HG02642 (cell line): ENCODE measurements at regions not wholly inside any gene's neighbourhood (a gene's known extent, or its start where the extent isn't known, plus 50 kb on each side); places are given as distances from the start of the nearest gene placed in this dataset.
"Not testable (repeated sequence)": the region's sequence is repeated elsewhere in the genome, so short reads cannot be mapped to it uniquely, and the experiment has no call there.

Experiments used
- ATAC-seq: cut with Tn5 transposase; IDR thresholded peaks from one replicate; pipeline ENCODE4 v1.9.1; 2021; ENCODE audit warnings: mild to moderate bottlenecking; ENCODE audit not compliant: unreplicated experiment, poor library complexity

- no peak for ATAC-seq
These were observed 1226.8 kb upstream of the FLRT2 start for GRCh38 chr14:84303140-84303539.

- no peak for ATAC-seq
These were observed 1217.4 kb upstream of the FLRT2 start for GRCh38 chr14:84312551-84312950.

DNA sequence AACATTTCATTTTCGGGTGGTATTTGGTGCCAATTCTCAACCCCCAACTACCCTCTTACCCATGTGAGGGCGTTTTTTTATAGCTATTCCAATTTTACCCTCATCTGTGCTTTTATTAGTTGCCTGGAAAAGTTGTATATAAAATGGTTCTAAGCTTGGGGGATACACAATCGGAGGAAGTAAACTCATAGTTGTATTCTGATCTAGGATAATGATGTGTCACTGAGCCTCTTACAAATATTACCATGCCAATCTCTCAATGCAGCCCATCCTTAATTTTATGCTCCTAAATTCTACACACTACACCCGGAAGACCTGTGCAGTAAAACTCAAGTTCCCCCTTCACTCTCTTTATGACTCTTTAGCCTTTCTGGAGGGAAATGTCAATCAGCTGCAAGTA lies 1206.5 kb upstream of the FLRT2 start:
- ATAC-seq, result no peak

DNA sequence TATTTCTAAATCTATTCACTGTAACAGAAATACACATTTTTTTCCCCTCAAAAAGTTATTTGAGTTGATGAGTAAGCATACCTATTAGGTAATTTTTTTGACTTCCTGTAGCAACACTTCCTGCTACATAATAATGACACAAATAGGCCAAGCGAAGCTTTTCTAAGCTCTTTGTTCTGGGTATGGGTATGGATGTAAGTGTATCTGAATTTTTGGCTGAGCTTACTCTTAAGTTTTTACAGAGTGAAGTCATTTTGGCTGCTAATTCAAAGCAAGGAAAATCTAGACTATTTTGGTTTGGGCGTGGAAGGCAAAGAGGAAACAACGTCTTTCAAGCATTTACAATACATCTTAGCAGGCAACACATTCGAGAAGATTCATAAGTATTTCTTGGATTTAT lies 1206.0 kb upstream of the FLRT2 start:
- no peak for ATAC-seq

DNA sequence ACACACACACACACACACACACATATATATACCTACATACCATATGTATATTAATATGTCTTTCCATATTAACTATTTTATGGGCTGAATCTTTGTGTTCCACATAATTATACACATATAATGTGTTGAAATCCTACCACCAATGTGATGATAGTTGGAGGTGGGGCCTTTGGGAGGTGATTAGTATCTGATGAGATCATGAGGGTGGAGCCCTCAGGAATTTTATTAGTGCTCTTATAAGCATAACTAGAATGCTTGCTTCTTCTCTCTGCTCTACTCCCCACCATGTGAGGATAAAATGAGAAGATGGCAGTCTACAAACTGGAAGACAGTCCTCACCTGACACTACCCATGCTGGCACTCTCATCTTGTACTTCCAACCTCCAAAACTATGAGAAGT lies 1193.5 kb upstream of the FLRT2 start:
- ATAC-seq, result no peak

DNA sequence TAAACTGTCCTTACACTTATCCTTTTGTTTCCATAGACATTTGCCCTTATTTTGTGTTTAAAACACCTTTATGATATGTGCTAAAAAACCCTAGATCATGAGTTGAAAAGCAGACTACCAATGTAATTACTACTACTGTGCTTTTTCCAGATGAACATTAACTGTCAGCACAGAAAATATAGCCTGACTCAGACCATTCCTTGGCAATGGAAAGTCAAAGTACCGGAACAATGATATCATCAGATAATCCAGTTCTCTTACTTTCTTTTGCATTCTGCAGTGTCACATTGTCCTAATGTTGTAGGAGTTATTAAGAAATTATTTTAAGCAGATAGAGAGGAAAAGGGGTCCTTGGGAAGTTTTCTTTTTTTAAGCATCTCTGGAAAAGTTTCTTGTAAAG lies 1189.0 kb upstream of the FLRT2 start:
- no peak for ATAC-seq

DNA sequence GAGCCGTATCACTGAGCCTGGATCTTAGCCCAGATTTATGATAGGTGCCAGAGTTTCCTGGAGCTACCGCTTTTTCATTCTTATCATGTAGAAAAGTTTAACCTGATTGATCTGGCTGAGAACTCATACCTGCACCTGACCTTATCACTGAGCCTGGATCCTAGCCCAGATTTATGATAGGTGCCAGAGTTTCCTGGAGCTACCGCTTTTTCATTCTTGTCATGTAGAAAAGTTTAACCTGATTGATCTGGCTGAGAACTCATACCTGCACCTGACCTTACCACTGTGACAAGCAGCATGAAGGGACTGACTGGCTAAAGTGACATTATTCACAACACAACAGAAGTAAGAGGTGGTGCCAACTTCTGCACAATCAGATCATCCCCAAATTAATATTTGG lies 1188.1 kb upstream of the FLRT2 start:
- not testable (repeated sequence) for ATAC-seq

DNA sequence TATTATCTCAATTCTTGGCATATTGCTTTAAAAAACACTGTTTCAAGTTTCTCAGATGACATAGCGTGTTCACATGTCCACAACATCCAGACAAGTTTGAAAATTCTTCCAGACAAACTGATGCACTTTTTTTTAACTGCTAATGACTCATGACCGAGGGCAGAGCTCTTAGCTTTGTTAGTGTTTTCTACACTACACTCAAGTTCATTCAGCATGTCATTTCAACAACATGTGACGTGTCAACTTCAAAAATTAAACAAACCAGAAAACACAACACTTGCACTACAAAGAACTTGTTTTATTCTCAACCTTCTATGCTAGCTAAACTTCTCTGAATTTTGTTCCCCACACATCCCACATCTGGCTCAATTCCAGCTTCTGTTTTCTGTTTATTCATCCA lies 1186.3 kb upstream of the FLRT2 start:
- ATAC-seq, result no peak

DNA sequence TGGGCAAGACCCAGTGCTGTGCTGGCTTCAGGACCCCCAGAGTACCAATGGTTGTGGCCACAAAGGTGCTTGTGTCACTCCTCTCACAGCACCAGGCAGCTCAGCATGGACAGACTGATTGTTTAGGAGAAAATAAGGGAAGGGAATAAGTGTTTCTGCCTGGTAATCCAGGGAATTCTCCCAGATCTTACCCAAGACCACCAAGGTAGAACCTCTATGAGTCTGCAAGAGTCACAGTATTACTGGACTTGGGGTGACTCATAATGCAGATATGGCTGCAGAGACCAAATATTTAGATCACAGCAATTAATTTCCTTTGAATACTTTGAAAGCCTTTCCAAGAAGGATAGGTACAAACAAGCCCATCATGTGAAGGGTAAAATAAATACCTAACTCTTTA lies 1178.3 kb upstream of the FLRT2 start:
- no peak for ATAC-seq

DNA sequence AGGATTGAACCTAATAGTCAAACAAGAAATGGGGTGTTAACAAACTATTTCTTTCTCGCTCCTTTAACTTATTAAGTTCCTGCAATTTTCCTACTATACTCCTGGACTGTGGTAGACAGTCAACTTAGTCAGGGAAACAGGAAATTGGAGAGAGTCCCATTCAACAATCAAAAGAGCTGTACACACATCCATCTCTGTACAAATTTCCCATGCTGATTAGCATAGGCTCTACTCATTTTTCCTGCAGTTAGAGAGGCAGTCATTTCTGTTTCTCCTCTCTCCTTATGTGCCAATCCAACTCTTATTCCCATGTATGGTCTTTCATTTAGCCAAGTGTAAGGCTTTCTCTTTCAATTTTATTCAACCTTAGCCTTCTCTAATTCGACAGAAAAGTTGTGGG lies 1168.5 kb upstream of the FLRT2 start:
- no peak for ATAC-seq

DNA sequence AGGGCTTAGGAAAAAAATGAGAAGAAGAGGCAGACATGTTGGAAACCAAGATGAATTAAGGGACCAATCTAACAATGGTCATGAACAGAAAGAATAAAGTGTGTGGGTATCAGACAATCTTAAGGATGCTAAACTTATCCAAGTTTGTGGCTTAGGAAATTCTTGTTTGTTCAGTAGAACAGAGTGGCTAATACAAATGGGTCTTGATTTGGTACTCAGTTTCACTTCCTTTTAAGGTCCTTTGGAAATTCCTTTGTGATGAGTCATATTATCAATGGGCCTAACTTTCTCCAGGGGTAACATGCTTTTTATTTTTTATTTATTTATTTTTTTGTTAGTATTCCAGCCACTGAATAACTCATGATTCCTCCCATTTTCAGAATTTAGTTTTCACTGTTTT lies 1154.7 kb upstream of the FLRT2 start:
- no peak for ATAC-seq

DNA sequence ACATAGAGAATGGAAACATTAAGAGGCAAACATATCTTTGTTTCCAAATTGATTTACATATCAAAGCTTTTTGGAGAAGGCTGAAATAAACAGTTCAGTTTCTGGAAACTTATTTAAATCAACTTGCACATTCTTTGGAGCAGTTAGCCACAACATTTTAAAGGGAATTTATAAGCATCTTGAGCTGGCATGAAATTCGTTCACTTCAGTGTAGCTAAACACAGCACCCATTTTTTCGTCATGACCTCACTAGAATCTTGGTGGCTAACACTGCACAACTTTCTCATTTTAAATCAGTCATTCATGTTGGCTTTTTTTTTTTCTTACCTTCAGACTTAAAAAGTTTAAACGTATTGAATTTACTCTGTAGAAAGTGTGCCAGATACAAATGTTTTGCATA lies 1139.9 kb upstream of the FLRT2 start:
- no peak for ATAC-seq

GRCh38 chr14:84397631-84398030 lies 1132.3 kb upstream of the FLRT2 start:
- no peak for ATAC-seq

DNA sequence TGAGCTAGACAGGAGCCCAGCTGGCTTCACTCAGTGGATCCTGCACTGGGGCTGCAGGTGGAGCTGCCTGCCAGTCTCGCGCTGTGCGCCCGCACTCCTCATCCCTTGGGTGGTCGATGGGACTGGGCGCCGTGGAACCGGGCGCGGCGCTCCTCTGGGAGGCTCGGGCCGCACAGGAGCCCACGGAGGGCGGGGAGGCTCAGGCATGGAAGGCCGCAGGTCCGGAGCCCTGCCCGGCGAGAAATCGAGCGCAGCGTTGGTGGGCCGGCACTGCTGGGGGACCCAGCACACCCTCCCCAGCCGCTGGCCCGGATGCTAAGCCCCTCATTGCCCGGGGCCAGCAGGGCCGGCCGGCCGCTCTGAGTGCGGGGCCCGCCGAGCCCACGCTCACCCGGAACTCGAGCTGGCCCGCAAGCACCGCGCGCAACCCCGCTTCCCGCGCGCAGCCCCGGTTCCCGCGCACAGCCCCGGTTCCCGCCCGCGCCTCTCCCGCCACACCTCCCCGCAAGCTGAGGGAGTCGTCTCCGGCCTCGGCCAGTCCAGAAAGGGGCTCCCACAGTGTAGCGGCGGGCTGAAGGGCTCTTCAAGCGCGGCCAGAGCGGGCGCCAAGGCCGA lies 1130.5 kb upstream of the FLRT2 start:
- no peak for ATAC-seq

DNA sequence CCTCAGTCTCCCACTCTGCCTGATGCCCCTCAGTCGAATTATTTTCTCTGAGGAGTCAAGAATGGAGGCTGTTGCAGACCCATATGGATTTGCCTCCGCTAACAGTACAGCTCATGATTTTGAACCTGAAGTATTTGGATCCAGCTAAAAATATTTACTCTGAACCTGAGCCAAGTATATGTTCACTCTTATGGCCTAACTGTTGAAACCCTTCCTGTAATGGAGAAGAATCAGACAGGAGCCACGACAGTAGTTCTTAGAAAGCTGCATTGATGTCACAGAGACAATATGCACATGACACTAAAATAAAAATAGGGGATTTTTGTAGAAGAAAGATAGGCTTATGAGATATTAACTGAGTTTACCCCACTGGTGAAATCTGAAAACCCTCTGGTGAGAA lies 1128.3 kb upstream of the FLRT2 start:
- no peak for ATAC-seq

GRCh38 chr14:84403585-84403984 lies 1126.4 kb upstream of the FLRT2 start:
- no peak for ATAC-seq

GRCh38 chr14:84404246-84404645 lies 1125.7 kb upstream of the FLRT2 start:
- no peak for ATAC-seq

DNA sequence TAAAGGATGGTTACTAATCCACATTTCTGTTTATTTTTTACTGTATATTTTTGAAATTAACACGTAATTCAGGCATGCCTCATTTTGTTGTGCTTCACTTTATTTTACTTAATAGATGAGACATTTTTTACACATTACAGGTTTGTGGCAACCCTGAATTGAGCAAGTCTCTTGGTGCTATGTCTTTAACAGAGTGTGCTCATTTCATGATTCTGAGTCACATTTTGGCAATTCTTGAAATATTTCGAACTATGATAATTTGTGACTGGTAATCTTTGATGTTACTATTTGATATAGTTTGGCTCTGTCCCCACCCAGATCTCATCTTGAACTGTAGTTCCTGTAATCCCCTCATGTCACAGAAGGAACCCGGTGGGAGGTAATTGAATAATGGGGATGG lies 1120.5 kb upstream of the FLRT2 start:
- no peak for ATAC-seq

GRCh38 chr14:84410344-84410743 lies 1119.6 kb upstream of the FLRT2 start:
- ATAC-seq, result no peak

DNA sequence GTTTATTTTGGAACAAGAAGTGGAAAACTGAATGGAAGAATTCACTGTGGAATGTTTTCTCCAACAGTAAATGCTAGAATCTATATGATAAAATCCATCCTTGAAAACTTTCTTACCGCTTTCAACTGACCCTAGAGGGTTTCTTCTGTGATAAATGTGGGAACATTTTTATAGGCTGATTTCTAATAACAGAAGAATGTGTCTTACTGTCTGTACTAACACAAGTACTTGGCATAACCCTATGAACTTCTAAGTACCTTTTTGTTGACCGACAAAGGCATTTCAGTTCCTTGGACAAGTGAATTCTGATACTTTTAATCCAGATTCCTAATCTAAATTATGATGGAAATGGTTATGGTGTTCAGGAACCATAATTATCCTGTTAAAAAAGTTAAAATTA lies 1109.7 kb upstream of the FLRT2 start:
- ATAC-seq, result no peak

DNA sequence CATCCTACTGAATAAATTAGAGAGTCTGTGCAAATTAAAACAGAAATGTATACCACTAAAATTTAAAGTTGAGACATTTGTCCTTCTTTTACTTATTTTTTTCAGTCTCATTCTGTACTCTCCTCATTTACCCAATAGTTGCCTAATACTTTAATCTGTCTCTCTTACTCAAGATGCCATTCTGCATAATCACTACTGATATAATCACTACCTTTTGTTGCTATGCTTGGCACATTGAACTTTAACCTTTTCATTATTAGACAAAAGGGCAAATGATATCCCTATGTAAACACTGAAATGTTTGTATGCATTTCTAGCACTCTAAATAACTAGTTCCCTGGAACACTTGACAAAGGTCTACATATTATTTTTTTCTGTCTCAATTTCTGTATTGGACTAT lies 1108.3 kb upstream of the FLRT2 start:
- ATAC-seq, result no peak

DNA sequence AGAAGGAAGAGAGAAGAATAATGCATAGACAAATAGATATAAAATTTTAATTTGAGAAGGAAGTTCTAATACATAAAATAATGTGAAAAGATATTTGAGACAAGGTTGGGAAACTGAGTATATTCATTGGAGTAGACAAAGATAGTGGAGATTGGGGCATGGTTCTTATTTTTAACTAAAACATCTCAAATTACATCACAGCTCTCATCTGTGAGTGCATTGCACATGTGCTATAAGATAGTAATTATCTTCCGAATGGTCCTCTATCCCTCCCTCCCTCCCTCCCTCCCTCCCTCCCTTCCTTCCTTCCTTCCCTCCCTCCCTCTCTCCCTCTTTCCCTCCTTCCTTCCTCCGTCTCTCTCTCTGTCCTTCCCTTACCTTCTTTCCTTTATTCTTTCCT lies 1104.0 kb upstream of the FLRT2 start:
- no peak for ATAC-seq

DNA sequence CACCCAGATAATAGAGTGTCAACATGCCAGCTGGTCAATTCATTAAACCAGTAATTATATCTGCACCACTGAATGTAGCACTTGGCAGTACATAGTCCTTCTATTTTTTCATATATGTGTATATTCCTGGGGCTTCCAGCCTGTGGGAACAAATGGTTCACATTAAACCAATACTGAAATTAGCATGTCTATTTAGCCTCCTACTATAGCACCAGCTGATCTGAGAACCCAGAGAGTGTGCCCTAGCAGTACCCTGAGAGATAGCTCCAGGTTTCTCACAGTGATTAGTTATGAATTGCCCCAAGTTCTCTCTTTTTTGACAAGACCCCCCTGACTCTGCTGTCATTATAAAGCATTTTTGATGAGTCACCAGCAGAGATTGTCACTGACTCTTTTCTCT lies 1097.3 kb upstream of the FLRT2 start:
- no peak for ATAC-seq
